Vagina (tissue), 2 donors: ENCODE measurements at regions not wholly inside any gene's neighbourhood (a gene's known extent, or its start where the extent isn't known, plus 50 kb on each side); places are given as distances from the start of the nearest gene placed in this dataset.

Source experiments
- POLR2A ChIP-seq, 2 donors: fragments of 450-650 bp; IDR thresholded peaks; one replicate each; pipeline ENCODE4 v1.6.1; 2017; ENCODE audit warnings: antibody characterized with exemption in 2 of 2, mild to moderate bottlenecking in 2 of 2, moderate library complexity in 2 of 2
- TF ChIP-seq, protein P1 (sequence below), 3 experiments: fragments of 450-650 bp in 2 of 3; fragments of 200-600 bp in 1 of 3; sonication (generic) in 1 of 3; IDR thresholded peaks; one replicate each; pipeline ENCODE4 v1.5.1; 2017 to 2019; ENCODE audit warnings: antibody characterized with exemption in 3 of 3, mild to moderate bottlenecking in 2 of 3, moderate library complexity in 2 of 3

DNA sequence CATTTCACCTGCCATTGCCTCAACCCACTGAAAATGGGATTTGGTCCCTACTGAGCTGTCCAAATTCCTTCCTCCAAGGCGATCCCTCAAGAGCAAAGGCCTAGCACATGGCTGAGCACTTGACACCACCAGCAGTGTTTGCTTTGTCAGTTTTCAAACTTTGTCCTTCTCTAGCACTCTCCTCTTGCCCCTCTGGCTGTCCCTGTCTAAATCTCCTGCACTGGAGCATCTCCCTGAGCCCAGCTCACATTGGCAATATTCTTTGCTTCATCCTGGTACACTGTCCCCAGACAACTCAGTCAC, 66.6 kb upstream of the FTH1 start:
- no peak for TF ChIP-seq POLR2A (IDR thresholded peaks at IDR 0.05)
- TF ChIP-seq, protein P1, sequence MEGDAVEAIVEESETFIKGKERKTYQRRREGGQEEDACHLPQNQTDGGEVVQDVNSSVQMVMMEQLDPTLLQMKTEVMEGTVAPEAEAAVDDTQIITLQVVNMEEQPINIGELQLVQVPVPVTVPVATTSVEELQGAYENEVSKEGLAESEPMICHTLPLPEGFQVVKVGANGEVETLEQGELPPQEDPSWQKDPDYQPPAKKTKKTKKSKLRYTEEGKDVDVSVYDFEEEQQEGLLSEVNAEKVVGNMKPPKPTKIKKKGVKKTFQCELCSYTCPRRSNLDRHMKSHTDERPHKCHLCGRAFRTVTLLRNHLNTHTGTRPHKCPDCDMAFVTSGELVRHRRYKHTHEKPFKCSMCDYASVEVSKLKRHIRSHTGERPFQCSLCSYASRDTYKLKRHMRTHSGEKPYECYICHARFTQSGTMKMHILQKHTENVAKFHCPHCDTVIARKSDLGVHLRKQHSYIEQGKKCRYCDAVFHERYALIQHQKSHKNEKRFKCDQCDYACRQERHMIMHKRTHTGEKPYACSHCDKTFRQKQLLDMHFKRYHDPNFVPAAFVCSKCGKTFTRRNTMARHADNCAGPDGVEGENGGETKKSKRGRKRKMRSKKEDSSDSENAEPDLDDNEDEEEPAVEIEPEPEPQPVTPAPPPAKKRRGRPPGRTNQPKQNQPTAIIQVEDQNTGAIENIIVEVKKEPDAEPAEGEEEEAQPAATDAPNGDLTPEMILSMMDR (IDR thresholded peaks at IDR 0.05): no peak
